Activated CD8-positive, alpha-beta memory T cell treated with anti-CD3 and anti-CD28 coated beads, Interleukin-2, amount 10 ng/mL, durations not matched to agents 7 days and 5 days (primary cell): ENCODE measurements at regions not wholly inside any gene's neighbourhood (a gene's known extent, or its start where the extent isn't known, plus 50 kb on each side); places are given as distances from the start of the nearest gene placed in this dataset.
"Not testable (repeated sequence)": the region's sequence is repeated elsewhere in the genome, so short reads cannot be mapped to it uniquely, and the experiment has no call there.

Experiments used
- ATAC-seq: fragments of 150-1000 bp; cut with Tn5 transposase; one replicate; pipeline ENCODE4 v1.10.0; 2021; ENCODE audit warnings: moderate library complexity
- CTCF ChIA-PET: fragments of 350-600 bp; sonication (Branson Sonifier 250); formaldehyde crosslinking; loops from one replicate; lab custom pipeline; 2021; ENCODE audit warnings: antibody characterized with exemption; lab: Charles Lee
- DNase-seq: peaks from one replicate; pipeline ENCODE4 v3.0.0-alpha.2; 2020
- H3K27ac Mint-ChIP-seq: one replicate; pipeline ENCODE4 v1.8.0; 2021; ENCODE audit warnings: mild to moderate bottlenecking, mixed read lengths
- H3K27me3 Mint-ChIP-seq: one replicate; pipeline ENCODE4 v1.8.0; 2021; ENCODE audit warnings: mixed read lengths
- H3K36me3 Mint-ChIP-seq: one replicate; pipeline ENCODE4 v1.8.0; 2021; ENCODE audit warnings: mild to moderate bottlenecking, mixed read lengths
- H3K4me1 Mint-ChIP-seq: one replicate; pipeline ENCODE4 v1.8.0; 2021; ENCODE audit warnings: mixed read lengths
- H3K4me3 Mint-ChIP-seq: one replicate; pipeline ENCODE4 v1.8.0; 2021; ENCODE audit warnings: mild to moderate bottlenecking, moderate library complexity, mixed read lengths
- H3K9me3 Mint-ChIP-seq: one replicate; pipeline ENCODE4 v1.8.0; 2022; ENCODE audit warnings: low read depth, mixed read lengths

GRCh38 chr1:195185736-195186135 is 1422.5 kb downstream of the KCNT2 start:
- Mint-ChIP-seq H3K27me3 (peaks cover 56% of the 10 kb centered on the region), H3K9me3 (peaks cover 1% of the 10 kb centered on the region), H3K27ac (no peak overlapping the region), H3K4me3 (no peak overlapping the region), H3K36me3 (no peaks in the 10 kb centered on the region), H3K4me1 (no peaks in the 10 kb centered on the region)
- CTCF ChIA-PET = no interaction called here
- no peak for DNase-seq
- no peak for ATAC-seq

GRCh38 chr1:195185321-195185720 is 1422.9 kb downstream of the KCNT2 start:
- Mint-ChIP-seq H3K36me3 (no peaks in the 10 kb centered on the region), H3K4me3 (no peak overlapping the region), H3K4me1 (no peaks in the 10 kb centered on the region), H3K27me3 (peaks cover 54% of the 10 kb centered on the region), H3K9me3 (no peaks in the 10 kb centered on the region), H3K27ac (no peak overlapping the region)
- no peak for ATAC-seq
- CTCF ChIA-PET = no interaction called here
- no peak for DNase-seq

GRCh38 chr1:195173753-195174152 is 1434.5 kb downstream of the KCNT2 start:
- H3K27ac Mint-ChIP-seq = no peak overlapping the region
- CTCF ChIA-PET = no interaction called here
- H3K4me3 Mint-ChIP-seq = no peak overlapping the region
- no peaks in the 10 kb centered on the region for H3K4me1 Mint-ChIP-seq
- no peaks in the 10 kb centered on the region for H3K36me3 Mint-ChIP-seq
- no peaks in the 10 kb centered on the region for H3K9me3 Mint-ChIP-seq
- ATAC-seq (no peak), DNase-seq (no peak)
- peaks cover 4% of the 10 kb centered on the region for H3K27me3 Mint-ChIP-seq

DNA sequence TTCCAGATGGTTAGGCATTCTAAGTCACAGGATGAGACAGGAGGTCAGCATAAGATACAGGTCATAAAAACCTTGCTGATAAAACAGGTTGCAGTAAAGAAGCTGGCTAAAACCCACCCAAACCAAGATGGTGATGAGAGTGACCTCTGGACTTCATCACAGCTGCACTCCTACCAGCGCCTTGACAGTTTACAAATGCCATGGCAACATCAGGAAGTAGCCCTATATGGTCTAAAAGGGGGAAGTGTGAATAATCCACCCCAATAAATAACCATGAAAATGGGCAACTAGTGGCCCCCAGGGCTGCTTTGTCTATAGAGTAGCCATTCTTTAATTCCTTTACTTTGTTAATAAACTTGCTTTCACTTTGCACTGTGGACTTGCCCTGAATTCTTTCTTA is 1448.4 kb downstream of the KCNT2 start:
- H3K27ac Mint-ChIP-seq, CTCF ChIA-PET: not testable (repeated sequence)

GRCh38 chr1:195158091-195158490 is 1450.1 kb downstream of the KCNT2 start:
- no peak for ATAC-seq
- H3K27ac Mint-ChIP-seq = no peak overlapping the region
- H3K36me3 Mint-ChIP-seq = no peaks in the 10 kb centered on the region
- CTCF ChIA-PET = no interaction called here
- no peaks in the 10 kb centered on the region for H3K4me1 Mint-ChIP-seq
- no peak for DNase-seq
- H3K4me3 Mint-ChIP-seq = no peak overlapping the region
- H3K9me3 Mint-ChIP-seq = no peaks in the 10 kb centered on the region
- H3K27me3 Mint-ChIP-seq = peaks cover 2% of the 10 kb centered on the region

More for the DNA sequence above, 1448.4 kb downstream of the KCNT2 start:
- not testable (repeated sequence) for H3K4me1 Mint-ChIP-seq, H3K9me3 Mint-ChIP-seq, H3K36me3 Mint-ChIP-seq, H3K4me3 Mint-ChIP-seq, ATAC-seq, H3K27me3 Mint-ChIP-seq, DNase-seq

GRCh38 chr1:195153107-195153506 is 1455.1 kb downstream of the KCNT2 start:
- no peaks in the 10 kb centered on the region for H3K9me3 Mint-ChIP-seq
- H3K27me3 Mint-ChIP-seq = no peaks in the 10 kb centered on the region
- CTCF ChIA-PET = interaction anchor here (0.6 kb wide), 1 partner anchor 9 kb away, joined by 3 read pairs; no protein-coding TSS in a partner anchor
- no peak for ATAC-seq
- DNase-seq = no peak
- no peaks in the 10 kb centered on the region for H3K4me1 Mint-ChIP-seq
- H3K27ac Mint-ChIP-seq = no peak overlapping the region
- H3K36me3 Mint-ChIP-seq = no peaks in the 10 kb centered on the region
- H3K4me3 Mint-ChIP-seq = no peak overlapping the region

- CTCF ChIA-PET = interaction anchor here (1.2 kb wide), 1 partner anchor 33 kb away, joined by 4 read pairs; no protein-coding TSS in a partner anchor
- Mint-ChIP-seq H3K4me3 (no peak overlapping the region), H3K27me3 (no peaks in the 10 kb centered on the region), H3K36me3 (no peaks in the 10 kb centered on the region), H3K9me3 (no peaks in the 10 kb centered on the region), H3K4me1 (no peaks in the 10 kb centered on the region), H3K27ac (no peak overlapping the region)
- no peak for ATAC-seq
- no peak for DNase-seq
Measured at GRCh38 chr1:195150768-195151167, 1457.5 kb downstream of the KCNT2 start.

GRCh38 chr1:195141294-195141693 is 1466.9 kb downstream of the KCNT2 start:
- CTCF ChIA-PET = no interaction called here
- Mint-ChIP-seq H3K36me3 (no peaks in the 10 kb centered on the region), H3K27ac (no peak overlapping the region), H3K4me1 (no peaks in the 10 kb centered on the region), H3K27me3 (no peaks in the 10 kb centered on the region), H3K9me3 (peaks cover 7% of the 10 kb centered on the region), H3K4me3 (no peak overlapping the region)
- no peak for ATAC-seq
- DNase-seq = no peak

DNA sequence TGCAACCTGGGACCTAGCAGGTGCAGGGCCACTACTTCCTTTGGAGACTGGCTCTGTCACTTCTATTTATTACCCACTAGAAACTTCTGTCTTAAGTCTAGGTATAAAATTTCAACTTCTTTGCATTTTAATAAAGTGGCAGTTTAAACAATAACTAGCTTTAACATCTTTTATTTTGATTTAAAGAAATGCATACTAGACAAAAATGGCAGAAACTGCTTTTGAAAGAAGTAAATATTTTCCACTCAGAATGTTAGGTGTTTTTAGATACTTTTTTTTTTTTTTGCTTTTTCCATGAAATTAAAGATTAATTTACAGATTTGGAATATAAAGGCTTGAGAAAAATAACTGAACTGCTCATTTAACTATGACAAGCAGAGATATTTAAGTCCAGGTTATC is 1477.6 kb downstream of the KCNT2 start:
- no peak overlapping the region for H3K4me3 Mint-ChIP-seq
- no peaks in the 10 kb centered on the region for H3K27me3 Mint-ChIP-seq
- H3K9me3 Mint-ChIP-seq = no peaks in the 10 kb centered on the region
- CTCF ChIA-PET = no interaction called here
- H3K36me3 Mint-ChIP-seq = no peaks in the 10 kb centered on the region
- no peaks in the 10 kb centered on the region for H3K4me1 Mint-ChIP-seq
- ATAC-seq (no peak), DNase-seq (no peak)
- no peak overlapping the region for H3K27ac Mint-ChIP-seq

DNA sequence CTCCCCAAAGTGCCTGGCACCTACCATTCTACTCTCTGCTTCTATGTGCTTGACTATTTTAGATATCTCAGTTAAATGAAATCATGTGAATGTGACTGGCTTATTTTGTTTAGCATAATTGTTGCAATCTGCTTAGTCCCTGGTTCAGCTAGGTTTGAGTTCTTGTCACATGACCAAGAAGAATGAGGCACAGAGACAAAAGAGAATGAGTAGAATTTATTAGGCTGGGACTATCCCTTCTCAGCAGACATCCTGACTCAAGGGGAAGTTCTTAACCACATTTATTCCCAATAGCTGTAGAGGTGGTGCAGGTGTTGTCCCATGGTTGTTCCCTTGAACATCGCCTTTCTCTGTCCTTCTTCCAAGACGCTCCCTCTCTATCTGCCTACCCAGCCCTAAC is 1485.7 kb downstream of the KCNT2 start:
- ATAC-seq = no peak
- Mint-ChIP-seq H3K4me3 (no peak overlapping the region), H3K9me3 (no peaks in the 10 kb centered on the region), H3K36me3 (no peaks in the 10 kb centered on the region), H3K27ac (no peak overlapping the region), H3K27me3 (no peaks in the 10 kb centered on the region), H3K4me1 (no peaks in the 10 kb centered on the region)
- no peak for DNase-seq
- CTCF ChIA-PET = no interaction called here

DNA sequence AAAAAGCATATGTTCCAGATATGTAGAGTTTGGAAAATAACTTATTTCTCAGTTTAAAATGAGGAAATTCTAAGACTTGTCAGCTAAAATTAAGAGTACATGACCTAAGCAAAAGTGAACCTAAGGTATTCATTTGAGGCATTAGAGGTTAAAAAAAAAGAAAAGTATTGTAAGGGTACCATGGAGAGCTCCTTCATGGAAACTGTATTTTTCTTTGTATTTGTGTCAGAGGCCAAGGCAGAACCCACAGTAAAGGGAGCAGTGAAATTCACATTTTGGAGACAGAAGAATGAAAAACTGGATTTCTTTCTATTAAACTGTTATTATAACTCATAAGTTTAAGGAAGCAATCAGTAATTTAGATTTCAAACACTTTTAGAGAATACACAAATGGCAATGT is 1494.8 kb downstream of the KCNT2 start:
- DNase-seq = no peak
- Mint-ChIP-seq H3K36me3 (no peaks in the 10 kb centered on the region), H3K4me1 (no peaks in the 10 kb centered on the region), H3K27me3 (no peaks in the 10 kb centered on the region), H3K27ac (no peak overlapping the region), H3K4me3 (no peak overlapping the region), H3K9me3 (no peaks in the 10 kb centered on the region)
- CTCF ChIA-PET = no interaction called here
- ATAC-seq = no peak

DNA sequence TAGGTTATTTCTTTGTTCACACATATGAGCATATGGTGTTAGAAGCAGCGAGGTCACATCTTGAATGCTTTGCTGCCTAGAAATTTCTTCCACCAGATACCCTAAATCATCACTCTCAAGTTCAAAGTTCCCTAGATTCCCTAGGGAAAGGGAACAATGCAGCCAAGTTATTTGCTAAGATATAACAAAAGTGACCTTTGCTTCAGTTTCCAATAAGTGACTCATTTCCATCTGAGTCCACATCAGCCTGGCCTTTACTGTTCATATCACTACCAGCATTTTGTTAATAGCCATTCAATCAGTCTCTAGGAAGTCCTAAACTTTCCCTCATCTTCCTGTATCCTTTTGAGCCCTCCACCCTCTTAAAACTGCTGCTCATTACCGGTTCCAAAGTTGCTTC is 1502.5 kb downstream of the KCNT2 start:
- CTCF ChIA-PET = no interaction called here
- no peak for DNase-seq
- Mint-ChIP-seq H3K36me3 (no peaks in the 10 kb centered on the region), H3K4me1 (no peaks in the 10 kb centered on the region), H3K27me3 (no peaks in the 10 kb centered on the region), H3K9me3 (peaks cover 2% of the 10 kb centered on the region), H3K27ac (no peak overlapping the region), H3K4me3 (no peak overlapping the region)
- ATAC-seq = no peak

DNA sequence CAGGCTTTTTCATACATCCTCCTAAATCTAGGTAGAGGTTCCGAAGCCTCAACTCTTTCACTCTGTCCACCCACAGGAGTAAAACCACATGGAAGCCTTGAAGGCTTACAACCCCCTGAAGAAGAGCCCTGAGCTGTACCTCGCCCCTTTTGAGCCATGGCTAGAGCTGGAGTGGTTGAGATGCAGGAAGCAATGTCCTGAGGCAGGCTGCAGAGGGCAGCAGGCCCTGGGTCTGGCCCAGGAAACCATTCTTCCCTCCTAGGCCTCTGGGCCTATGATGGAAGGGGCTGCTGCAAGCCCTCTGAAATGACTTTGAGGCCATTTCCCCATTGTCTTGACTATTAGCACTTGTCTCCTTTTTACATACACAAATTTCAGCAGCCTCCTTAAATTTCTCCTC is 1503.0 kb downstream of the KCNT2 start:
- Mint-ChIP-seq H3K4me3 (no peak overlapping the region), H3K36me3 (no peaks in the 10 kb centered on the region), H3K27me3 (no peaks in the 10 kb centered on the region), H3K4me1 (no peaks in the 10 kb centered on the region), H3K27ac (no peak overlapping the region), H3K9me3 (peaks cover 2% of the 10 kb centered on the region)
- ATAC-seq = no peak
- no peak for DNase-seq
- CTCF ChIA-PET = no interaction called here

DNA sequence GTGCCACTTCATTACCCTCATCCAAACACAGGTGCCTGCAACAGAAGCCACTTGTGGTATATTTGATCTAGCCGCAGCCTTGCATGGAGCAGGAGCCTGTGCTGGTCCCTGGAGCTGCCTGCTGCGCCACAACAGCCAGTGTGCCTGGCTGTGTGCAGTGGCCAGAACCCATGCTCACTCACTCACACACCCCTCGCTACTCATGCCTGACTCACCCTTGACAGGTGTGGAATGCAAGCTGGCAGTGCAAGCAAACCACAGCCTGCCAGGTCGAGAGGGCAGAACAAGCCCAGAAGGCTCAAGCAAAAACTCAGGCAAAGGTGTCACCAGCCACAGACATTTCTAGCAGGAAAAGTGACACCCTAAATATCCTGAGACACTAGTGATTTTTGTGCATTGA is 1510.9 kb downstream of the KCNT2 start:
- CTCF ChIA-PET = no interaction called here
- Mint-ChIP-seq H3K36me3 (no peaks in the 10 kb centered on the region), H3K4me1 (no peaks in the 10 kb centered on the region), H3K27me3 (peaks cover 2% of the 10 kb centered on the region), H3K27ac (no peak overlapping the region), H3K4me3 (no peak overlapping the region), H3K9me3 (no peaks in the 10 kb centered on the region)
- no peak for ATAC-seq
- DNase-seq = no peak

GRCh38 chr1:195096051-195096521 is 1512.2 kb downstream of the KCNT2 start:
- CTCF ChIA-PET = no interaction called here
- no peaks in the 10 kb centered on the region for H3K4me1 Mint-ChIP-seq
- H3K27ac Mint-ChIP-seq = no peak overlapping the region
- H3K4me3 Mint-ChIP-seq = no peak overlapping the region
- no peaks in the 10 kb centered on the region for H3K9me3 Mint-ChIP-seq
- ATAC-seq (no peak), DNase-seq (no peak)
- H3K27me3 Mint-ChIP-seq = peaks cover 2% of the 10 kb centered on the region
- H3K36me3 Mint-ChIP-seq = no peaks in the 10 kb centered on the region
